ENCODE measurements at regions not wholly inside any gene's neighbourhood (a gene's known extent, or its start where the extent isn't known, plus 50 kb on each side); places are given as distances from the start of the nearest gene placed in this dataset.

DNA sequence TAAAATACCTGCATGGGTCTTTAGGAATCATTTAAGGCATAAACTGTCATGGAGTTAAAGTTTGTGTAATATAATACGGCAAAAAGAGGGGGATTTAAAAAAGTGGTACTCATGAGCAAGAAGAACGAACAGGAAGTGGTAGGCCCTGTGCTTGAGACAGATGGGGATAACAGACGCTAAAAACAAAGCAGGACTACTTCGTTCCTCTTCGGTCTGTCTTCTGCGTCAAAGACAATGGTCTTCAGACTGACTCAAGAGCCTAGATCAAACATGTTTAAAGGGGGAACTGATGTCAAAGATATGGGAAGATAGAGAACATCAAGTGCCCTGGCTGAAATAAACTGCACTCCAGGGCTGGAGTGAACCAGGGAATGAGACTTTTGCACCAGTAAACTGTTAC is 59.8 kb upstream of the RFX3 start:
- no peak for ATAC-seq
- intact Hi-C loops (cut with DNase I), result no loop called here
- no peak for DNase-seq (ENCODE audit: missing footprints)

DNA sequence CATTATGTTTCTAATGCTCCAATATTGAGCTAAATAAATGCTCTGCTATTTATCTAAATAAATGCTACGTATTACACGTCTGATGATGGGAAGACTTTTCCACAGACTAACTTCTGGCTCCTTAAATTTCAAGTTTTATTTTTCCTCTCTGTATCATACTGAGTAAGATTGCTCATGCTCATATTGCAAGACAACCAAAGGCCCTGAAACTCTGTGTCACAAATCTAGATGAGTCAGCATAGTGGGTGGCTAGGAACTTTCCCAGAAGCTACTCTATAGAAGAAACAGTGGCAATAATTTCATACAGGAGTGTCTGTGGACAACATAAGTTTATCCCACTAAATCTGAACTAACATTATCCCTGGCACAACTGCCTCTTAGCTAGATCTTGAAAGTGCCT is 53.0 kb upstream of the RFX3 start:
- intact Hi-C loops (cut with DNase I), result no loop called here
- ATAC-seq, result no peak
- no peak for DNase-seq (ENCODE audit: missing footprints)

DNA sequence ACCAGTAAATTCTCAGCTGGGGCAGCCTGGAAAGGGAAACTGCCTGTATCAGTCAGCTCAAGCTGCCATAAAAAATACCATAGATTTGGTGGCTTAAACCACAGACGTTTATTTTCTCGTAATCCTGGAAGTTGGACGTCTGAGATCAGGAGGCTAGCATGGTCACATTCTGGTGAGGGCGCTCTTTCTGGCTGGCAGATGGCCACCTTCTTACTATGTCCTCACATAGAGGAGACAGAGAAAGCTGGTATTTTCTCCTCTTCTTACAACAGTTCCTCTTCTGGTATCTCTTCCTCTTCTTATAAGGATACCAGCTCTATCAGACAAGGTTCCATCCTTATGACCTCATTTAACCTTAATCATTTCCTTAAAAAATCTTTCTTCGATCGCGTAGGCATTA is 50.5 kb upstream of the RFX3 start:
- ATAC-seq, result no peak
- DNase-seq (ENCODE audit: missing footprints), result no peak
- intact Hi-C loops (cut with DNase I), result no loop called here

DNA sequence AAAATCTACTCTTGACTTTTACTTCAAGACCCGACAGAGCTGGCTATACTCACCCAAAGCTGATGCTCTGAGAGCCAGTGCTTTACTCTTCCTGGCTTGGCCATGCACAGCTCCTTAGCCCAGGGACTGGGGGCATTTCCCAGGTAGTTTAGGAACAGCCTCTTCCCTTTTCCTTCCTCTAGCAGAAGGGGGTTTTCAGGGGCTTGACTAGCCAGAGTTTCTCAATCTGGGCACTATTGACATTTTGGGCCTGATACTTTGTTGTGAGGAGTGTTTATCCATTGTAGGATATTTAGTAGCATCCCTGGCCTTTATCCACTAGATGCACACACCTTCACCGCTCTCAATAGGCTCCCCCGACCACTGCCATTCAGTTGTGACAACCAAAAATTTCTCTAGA is 50.0 kb upstream of the RFX3 start:
- intact Hi-C loops (cut with DNase I), result no loop called here
- DNase-seq (ENCODE audit: missing footprints) (no peak), ATAC-seq (no peak)

Measured in Right ventricle myocardium inferior (tissue), 1 donor.